HG02852 (cell line): ENCODE measurements at regions not wholly inside any gene's neighbourhood (a gene's known extent, or its start where the extent isn't known, plus 50 kb on each side); places are given as distances from the start of the nearest gene placed in this dataset.

ENCODE experiments used
- ATAC-seq: cut with Tn5 transposase; IDR thresholded peaks from one replicate; pipeline ENCODE4 v1.9.1; 2021; ENCODE audit warnings: mild to moderate bottlenecking, moderate library complexity; ENCODE audit not compliant: unreplicated experiment

DNA sequence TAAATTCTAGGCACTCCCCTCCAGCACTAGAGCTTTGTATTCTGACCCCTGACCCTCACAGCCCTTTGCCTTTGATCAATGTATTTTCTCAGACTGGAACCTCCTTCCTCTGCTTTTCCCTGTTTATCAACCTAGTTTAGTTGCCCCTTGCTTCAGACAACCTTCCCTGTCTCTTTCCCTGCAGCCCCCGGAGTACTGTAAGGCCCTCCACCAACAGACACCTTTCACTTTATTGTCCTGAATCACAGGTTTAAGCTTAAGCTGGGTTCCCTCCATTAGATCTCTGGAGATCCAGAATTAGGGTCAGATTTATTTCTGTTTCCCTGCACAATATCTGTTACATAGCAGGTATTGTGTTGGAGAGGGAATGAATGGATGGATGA lies 140.2 kb downstream of the DDX1 start:
- peak; percentile 5 for ATAC-seq

DNA sequence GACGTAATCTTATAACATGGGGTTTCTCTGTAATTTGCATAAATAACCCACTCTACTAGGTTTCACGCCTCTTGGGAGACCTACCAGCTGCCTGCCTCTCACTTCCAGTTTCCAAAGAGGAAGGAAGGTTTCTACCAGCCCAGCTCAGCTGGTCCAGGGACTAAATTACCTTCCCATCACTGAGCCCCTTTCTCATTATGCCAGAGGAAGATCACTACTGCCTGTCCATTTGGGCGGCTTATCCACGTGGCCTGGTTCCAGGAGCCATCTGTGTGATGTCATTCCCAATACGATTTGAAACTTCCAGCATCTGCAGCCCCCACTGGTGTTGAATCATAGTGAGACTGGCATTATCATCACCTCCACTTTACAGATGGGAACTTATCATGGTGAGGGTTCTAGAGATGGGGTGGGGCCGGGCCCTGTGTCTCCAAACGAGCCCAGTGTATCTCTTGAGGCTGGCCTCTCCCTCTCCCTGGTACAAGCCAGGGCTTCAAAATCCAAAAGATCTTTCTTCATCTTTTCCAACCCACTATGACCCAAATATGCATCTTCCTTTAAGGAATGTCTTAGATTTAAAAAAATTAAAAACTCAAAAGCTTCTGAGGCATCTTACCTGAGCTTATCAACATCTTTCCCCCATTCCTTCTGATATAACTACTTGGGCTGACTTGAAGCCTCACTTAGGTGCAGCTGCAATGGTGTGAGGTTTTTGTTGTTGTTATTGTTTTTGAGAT lies 140.8 kb downstream of the DDX1 start:
- ATAC-seq: peak; percentile 95

DNA sequence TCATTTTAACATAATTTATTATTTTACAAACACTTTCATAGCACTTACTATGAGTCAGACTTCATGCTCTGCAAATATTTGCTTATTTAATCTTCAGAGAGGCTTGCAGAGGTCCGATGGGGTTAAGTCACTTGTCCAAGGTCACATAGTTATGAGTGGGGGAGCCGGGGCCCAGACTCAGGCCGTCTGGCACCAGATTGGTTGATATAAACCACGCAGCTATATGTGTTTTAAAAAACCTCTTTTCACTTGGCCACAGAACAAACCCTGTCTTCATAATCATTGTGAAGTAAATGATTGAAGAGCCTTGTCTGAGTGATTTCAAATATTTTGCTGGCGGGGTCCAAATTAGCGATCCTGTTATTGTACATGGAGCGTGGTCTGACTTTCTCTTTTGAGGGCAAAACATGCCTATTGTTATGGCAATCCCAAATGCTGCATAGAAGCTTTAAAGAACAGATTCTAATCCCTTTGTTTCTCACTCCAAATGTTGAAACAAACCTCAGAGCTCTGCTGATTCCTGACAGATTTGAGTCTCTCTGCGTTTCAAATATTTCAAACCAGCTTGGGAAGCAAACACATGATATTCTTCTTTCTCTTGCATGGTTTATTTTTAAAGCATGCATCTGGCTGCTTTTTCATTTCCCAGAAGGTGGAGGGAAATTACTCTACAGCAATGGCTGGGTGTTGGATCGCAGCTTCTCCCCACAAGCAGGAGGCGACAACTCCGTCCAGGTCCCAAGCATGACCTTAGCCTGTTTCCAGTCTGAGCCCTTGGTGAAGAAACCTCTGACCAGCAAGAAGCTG lies 142.4 kb downstream of the DDX1 start:
- no peak for ATAC-seq

DNA sequence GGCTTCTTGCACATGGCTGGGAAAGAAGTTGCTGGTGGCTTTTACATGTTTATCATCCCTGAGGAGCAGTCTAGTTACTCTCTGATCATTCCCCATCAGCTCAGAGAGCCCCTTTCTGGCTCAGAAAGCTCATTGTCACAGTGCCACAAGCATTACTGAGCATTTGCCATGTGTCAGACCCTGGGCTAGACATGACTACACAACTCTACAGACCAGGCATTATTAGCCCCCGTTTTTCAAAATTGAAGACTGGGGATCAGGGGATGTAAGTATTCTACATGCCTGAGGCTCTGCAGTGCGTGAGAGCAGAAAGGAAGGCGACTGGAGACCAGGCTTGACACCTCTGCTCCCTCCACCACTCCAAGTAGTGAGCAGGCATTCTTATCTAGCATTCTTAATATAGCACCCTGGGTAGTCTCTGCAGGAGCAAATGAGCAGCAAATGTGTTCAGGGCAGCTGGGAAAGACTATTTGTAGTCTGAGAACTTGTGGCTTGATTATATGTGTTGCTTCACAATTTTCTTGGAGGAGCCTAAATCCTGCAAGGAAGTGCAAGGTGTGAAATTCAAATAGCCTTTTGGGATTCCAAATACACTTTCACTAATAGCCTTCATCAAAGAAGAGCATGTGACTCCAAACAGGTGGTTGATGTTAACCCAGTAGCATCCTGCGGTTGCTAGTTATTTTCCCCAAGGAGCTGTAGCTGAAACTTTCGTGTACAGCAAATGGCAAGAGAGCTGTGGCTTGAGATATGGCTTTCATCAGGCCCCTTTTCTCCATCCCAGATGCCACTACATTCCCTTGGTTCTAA lies 143.2 kb downstream of the DDX1 start:
- no peak for ATAC-seq

DNA sequence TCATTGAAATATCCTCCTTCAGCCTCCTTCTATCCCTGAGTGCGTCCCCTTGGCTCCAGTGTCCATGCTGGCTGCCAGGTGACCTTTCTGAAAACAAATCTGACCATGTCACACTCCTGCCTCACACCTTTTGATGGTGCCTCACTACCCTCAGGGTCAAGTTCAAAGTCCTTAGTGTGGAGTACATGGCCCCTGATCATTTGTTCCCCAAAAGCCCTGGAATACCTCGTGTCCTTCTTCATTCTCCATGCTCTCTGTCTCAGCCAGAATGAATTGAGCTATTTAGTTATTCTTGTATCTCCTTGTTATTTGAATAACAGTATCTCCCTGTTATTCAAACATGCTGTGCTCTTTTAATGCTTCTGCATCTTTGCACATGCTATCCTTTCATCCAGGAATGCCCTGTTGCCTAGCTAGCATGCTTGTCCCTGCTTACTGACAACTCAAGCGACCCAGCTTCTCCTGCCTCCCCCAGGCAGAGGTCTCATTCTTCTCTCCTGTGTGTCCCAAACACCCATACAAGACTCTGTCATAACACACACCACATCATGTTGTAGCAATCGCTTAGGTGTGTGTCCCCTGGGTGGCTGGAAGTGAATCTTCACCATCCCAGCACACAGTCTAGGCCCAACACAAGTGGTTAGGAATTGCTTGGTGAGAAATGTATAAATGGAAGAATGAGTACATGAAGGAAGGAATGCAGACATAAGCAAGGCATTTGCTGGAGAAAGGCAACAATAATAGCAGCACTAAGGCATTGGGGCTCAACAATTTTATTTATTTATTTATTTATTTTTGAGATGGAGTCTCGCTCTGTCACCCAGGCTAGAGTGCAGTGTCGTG lies 144.0 kb downstream of the DDX1 start:
- ATAC-seq: no peak

DNA sequence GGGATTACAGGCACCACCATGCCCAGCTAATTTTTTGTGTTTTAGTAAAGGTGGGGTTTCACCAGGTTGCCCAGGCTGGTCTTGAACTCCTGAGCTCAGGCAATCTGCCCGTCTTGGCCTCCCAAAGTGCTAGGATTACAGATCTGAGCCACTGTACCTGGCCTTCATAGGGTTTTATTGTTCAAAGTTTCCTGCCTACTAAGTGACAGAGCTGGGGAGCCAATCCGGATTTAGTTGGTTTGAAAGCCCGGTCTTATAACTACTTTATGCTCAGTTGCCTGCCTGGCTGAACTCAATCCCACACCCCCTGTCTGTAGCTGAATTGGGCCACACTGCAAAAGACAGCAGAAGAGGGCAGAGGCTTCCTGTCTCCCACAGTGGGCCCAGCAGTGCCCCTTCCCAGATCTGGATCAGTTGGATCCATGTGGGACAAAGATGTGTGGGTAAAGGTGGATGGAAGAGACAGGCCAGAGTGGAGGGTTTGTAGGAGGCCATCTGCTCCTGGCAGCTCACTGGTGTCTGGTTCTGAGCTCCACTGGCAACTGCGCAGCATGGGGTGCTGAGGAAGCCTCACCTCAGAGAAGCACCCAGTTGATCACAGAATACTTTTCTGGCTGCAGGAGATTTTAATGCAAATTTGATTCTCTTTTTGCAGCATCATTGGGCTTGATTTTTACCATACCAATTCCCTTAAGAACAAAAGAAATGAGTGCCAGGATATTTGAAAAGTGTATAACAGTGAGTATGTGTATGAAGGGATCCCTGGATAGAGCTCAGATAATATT lies 144.9 kb downstream of the DDX1 start:
- no peak for ATAC-seq

DNA sequence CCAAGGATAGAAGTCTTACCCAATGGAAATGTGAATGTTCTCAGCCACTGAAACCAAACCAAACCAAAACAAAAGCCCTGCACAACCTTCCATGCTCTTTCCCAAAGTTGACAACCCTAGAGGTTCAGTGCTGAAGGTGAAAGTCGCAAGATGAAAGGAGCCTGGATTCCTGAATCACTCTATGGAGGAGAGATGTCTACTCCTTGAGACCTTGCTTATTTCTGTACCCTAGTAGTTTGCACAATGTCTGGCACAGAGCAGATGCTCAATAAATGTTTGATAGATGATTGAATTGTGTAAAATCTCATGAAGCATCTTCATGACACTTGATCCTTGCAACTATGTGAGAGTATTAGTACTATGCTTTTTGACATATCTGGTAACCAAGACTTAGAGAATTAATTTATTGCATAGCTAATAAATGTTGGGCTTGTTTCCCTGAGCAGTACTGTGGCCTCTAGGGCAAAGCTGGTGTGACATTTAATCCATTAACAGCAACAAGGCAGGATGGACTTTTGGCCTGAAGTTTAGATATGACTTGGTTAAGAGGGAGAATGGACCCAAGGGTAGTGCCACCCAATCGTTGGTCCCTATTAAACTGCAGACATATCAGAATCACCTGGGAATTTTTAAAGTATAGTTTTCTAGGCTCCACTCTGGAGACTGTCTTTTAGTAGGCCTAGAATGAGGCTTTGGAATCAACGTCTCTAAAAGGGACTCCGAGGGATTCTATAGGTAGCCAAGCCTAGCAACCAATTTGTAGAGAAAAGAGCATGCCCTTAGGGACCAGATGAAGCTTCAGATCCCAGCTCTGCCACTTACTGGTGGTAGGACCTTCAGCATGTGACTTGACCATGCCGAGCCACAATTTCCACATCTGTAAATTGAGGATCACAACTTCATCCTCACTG lies 145.9 kb downstream of the DDX1 start:
- ATAC-seq: no peak

DNA sequence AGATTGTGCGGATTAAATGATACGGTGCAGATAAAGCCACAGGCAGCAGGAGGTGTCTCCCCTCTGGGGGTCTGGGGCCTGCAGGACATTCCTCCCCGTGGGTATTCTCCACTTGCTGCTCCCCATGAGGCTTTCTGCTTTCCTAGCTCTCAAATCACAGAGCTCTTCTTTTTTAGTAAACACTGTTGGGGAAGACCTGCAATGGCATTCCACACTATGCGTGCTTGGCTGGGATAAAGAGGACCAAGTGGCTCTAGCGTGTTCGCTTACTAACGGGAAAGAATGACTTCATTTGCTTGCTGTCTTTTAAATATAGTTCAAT lies 146.5 kb downstream of the DDX1 start:
- ATAC-seq: no peak

DNA sequence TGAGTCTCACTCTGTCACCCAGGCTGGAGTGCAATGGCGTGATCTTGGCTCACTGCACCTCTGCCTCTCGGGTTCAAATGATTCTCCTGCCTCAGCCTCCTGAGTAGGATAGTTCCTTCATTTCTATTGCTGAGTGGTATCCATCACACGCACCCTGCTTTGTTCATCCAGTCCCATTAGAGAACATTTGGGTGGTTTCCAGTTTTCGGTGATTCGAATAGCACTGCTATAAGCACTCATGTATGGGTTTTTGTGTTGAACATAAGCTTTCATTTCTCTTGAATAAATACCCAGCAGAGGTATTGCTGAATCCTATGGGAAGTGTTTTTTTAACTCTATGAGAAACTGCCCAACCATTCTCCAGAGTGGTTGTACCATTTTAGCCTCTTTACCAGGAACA lies 147.3 kb downstream of the DDX1 start:
- no peak for ATAC-seq

DNA sequence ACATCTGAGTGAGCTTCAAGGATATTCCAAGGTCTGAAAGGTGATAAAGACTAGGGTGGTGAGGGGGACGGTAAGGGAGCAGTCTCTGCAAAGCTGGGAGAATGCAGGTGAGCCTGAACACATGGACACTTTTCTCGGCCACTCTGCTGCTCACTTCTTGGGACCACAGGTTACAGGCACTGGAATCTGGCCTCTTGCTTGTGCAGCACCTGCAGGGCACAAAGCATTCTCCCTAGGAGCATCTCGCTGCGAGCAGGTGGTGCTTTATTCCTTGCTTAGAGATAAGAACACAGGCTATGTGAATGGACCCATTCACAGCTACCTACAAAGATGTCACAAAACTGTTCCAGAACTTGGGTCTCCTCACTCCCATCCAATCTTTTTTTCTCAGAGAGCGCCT lies 153.2 kb downstream of the DDX1 start:
- no peak for ATAC-seq

DNA sequence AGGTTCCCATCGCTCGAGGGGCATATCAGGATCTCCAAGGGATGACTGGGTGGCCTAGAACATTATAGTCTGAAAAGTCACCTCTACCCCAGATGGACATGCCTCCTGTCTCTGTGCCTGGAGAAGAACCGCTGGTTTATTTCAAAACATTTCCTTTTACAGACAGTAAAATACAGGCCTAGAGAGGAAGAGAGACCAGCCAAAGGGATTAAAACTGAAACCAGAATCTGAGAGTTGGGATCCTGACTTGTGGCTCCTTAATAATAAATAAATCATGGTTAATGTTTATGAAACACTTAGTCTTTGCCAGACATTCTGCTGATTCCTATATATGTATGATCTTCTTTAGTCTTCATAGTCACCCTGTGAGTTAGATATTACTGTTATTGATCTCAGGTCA lies 153.7 kb downstream of the DDX1 start:
- no peak for ATAC-seq

DNA sequence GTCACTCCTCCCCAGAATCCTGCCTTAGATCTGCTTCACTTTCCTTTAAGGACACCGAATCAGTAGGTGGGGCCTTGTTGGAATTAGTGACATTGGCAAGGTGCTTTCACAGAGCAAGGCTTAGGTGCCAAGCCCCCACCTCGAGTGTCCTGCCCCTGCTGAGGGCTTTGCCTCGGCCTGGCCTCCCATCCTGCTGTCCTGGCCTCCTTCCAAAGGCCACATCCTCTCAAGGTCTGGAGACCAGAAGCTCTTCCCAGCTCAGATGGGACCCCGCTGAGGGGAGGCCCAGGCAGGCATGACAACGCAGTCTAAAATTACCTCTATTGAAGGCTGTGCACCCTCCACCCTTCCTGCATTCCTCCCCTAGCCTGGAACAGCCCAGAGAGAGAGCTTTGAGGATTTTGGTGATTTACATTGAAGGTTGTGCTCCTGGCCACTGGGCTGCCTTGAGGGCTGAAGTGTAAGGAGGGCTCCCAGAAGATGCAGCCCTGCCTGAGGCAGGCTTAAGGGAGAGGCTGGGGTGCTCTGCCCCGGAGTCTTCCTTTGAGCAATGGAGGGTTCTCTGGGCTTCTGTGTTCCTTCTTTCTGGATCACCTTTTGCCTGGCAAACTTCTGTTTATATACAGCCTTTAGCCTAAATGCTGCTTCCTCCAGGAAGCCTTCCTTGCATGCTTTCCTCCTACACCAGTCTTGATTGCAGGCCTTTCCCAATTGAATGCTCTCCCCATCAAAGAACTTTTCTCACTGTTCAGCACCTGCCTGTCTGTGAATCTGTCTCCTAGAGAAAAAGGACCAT lies 154.4 kb downstream of the DDX1 start:
- ATAC-seq: no peak

DNA sequence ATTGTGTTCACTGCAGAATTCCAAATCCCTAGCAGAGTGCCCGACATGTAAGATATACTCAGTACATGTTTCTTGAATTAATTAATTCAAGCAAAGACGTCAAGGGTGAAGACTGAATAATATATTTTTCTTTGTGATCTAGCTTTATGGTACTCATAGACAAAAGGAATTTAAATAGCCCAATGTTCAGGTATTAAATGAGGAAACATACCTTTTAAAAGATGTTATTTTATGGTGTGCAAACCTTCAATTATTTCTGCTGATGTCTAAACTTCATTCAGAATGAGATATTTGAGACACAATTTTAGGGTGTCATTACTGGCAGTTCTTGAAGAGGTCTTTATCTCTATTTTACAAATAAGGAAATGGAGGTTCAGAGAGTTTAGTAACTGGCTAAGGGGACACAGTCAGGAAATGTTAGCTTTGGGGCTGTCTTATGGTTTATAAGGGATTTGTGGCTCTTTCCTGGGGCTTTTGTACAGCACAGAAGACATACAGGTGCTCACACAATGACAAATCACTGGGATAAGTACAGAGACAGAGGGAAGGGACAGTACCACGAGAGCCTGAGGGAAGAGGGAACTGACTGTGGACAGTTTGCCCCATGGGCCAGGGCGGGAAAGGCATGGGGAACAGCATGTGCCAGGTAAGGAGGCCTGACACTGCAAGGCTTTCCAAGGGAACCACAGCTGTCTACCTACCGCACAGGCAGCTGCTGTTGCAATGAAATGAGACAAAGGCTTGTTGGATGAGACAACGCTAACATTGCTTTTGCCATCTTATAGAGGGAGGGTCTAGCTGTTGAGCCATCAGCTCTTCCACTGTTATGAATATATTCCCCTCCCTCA lies 155.3 kb downstream of the DDX1 start:
- no peak for ATAC-seq

DNA sequence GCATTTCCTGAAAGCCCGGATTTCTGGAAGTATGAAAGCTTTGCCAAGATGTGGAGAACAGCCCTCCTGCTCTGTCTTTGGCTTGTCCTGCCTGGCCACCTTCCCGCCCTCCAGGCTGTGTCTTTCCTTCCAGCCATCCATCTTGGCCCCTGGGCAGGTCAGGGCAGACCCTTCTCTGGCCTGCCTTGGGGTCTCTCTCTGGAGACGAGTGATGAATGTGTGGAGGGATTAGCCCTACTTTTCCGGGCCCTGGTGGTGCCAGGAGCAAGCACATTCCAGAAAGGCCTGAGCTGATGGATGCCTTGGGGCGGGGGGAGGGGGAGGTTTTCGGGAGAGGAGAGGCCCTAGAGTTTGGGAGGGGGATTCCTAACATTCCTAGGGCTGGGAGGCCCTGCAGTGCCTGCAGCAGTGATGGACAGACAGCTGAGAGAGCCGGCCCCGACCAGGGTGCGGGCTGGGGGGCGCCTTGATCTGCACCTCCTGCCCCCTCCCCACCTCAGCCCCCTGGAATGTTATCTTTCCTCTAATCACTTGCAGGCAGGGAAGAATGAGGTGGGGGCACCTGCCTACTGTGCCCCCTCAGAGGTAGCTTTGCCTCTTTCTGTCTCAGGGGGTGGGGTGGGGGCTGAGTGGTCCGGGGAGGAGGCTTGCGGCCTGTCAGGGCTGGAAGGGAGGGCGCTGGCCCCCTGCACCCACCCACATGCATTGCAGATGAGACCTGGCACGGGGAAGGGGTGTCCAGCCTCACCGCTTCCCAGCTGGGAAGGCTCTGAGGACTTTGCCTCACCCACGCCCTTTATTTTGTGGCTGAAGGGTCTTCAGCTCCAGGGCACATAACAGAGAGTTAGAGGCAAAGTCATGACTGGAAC lies 156.2 kb downstream of the DDX1 start:
- no peak for ATAC-seq

DNA sequence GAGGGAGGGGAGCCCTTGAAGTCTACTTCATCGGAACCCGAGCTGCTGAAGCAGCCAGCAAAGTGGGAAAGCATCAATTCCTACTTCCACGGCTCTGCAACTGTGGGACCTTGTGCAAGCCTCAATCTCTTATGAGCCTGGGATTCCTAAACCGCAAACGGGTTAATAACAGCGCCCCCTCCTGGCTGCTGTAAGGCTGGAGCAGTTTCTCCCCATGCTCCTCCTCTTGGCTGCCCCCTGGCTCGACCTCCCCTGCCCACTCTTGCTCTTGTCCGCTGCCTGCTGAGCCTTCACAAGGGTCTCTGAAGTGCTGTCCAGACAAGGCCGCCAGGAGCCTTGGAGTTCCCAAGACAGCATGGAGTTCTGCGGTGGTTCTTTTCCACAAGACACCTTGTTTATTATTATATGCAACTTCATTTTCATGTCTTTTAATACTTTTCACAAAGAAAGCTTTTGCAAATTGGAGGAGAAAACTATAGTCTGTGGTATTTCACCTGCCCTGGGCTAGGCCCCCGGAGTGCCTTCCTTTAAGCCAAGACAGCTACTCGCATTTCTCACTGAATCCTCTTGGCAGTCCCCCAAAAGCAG lies 157.2 kb downstream of the DDX1 start:
- ATAC-seq: no peak
